ENCODE measurements at regions not wholly inside any gene's neighbourhood (a gene's known extent, or its start where the extent isn't known, plus 50 kb on each side); places are given as distances from the start of the nearest gene placed in this dataset.
A peak's percentile ranks its signal among the peaks of the same experiment; 100 is the strongest.

DNA sequence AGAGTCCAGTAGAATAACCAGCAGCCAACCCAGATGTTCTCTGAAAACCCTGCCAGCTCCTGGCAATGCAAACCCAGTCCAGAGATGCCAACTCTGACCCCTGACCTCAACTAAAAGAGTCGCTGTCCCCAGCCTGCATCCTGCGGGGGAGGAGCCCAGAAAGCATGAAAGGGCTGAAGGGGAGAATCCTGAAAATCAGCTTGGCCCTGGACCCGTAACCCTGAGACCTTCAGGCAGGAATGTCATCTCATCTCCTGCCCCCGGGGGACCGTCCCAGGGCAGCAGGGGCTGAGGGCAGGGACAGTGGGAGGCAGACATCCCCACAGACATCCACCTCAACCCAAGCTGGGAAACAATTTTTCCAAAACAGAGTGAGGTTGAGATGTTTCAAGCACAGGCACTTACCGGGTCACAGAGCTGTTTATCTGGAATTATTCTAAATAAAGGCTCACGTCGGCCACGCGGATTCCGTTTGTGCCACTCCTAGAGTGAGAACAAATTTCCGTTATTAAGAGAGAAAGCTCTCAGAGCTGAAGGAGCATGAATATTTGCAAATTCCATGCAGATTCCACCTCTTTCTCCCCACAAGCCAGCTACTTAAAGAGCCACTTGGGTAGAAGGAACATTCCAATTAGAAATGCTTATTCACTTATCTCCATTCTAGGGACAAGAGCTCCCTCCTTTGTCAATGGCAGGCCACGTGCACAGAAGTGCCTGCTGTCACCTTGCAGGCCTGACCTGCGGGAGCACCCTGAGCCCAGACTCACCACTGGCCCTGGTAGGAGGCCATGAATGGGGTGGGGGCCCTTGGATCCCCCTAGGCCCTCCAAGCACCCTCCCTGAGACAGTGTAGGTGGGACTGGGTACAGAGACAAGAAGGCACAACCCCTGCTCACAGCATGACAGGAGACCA lies 240.1 kb downstream of the NPHP4 start:
- H3F3A ChIP-seq (replicated peaks; ENCODE audit: low read depth): no peaks in the 10 kb centered on the region
- no peak overlapping the region for H3K27ac ChIP-seq (ENCODE audit: low read depth)
- H3K4me1 ChIP-seq (ENCODE audit: insufficient read depth): no peaks in the 10 kb centered on the region
- H3K4me1 Mint-ChIP-seq: peaks cover 46% of the 10 kb centered on the region
- H3K79me2 ChIP-seq (replicated peaks; ENCODE audit: insufficient read depth): no peaks in the 10 kb centered on the region
- ATAC-seq: peak; percentile 33
- no peaks in the 10 kb centered on the region; the same call in 1 of the 2 replicates for H3K36me3 ChIP-seq (ENCODE audit: insufficient read depth)
- TF ChIP-seq ZNF331 (CRISPR knock-in tag; IDR thresholded peaks at IDR 0.05; ENCODE audit: low read depth) (no peak), ZNF114 (CRISPR knock-in tag; IDR thresholded peaks at IDR 0.05) (no peak), EZH2phosphoT487 (IDR thresholded peaks at IDR 0.05; ENCODE audit: unreplicated experiment) (no peak), JUNB (IDR thresholded peaks at IDR 0.05; ENCODE audit: unreplicated experiment) (no peak), EZH2 (IDR thresholded peaks at IDR 0.05; ENCODE audit: low read depth, unreplicated experiment) (no peak), CREB1 (CRISPR knock-in tag; IDR thresholded peaks at IDR 0.05; ENCODE audit: low read depth) (no peak), POLR2AphosphoS5 (IDR thresholded peaks at IDR 0.05; ENCODE audit: low read depth) (no peak), REST (IDR thresholded peaks at IDR 0.05; ENCODE audit: unreplicated experiment) (no peak), NANOG (IDR thresholded peaks at IDR 0.05; ENCODE audit: borderline replicate concordance) (no peak), CTCF (conservative IDR thresholded peaks at IDR 0.05; ENCODE audit: low read depth in 2 of 2) (no peak)
- TF ChIP-seq, protein P1, sequence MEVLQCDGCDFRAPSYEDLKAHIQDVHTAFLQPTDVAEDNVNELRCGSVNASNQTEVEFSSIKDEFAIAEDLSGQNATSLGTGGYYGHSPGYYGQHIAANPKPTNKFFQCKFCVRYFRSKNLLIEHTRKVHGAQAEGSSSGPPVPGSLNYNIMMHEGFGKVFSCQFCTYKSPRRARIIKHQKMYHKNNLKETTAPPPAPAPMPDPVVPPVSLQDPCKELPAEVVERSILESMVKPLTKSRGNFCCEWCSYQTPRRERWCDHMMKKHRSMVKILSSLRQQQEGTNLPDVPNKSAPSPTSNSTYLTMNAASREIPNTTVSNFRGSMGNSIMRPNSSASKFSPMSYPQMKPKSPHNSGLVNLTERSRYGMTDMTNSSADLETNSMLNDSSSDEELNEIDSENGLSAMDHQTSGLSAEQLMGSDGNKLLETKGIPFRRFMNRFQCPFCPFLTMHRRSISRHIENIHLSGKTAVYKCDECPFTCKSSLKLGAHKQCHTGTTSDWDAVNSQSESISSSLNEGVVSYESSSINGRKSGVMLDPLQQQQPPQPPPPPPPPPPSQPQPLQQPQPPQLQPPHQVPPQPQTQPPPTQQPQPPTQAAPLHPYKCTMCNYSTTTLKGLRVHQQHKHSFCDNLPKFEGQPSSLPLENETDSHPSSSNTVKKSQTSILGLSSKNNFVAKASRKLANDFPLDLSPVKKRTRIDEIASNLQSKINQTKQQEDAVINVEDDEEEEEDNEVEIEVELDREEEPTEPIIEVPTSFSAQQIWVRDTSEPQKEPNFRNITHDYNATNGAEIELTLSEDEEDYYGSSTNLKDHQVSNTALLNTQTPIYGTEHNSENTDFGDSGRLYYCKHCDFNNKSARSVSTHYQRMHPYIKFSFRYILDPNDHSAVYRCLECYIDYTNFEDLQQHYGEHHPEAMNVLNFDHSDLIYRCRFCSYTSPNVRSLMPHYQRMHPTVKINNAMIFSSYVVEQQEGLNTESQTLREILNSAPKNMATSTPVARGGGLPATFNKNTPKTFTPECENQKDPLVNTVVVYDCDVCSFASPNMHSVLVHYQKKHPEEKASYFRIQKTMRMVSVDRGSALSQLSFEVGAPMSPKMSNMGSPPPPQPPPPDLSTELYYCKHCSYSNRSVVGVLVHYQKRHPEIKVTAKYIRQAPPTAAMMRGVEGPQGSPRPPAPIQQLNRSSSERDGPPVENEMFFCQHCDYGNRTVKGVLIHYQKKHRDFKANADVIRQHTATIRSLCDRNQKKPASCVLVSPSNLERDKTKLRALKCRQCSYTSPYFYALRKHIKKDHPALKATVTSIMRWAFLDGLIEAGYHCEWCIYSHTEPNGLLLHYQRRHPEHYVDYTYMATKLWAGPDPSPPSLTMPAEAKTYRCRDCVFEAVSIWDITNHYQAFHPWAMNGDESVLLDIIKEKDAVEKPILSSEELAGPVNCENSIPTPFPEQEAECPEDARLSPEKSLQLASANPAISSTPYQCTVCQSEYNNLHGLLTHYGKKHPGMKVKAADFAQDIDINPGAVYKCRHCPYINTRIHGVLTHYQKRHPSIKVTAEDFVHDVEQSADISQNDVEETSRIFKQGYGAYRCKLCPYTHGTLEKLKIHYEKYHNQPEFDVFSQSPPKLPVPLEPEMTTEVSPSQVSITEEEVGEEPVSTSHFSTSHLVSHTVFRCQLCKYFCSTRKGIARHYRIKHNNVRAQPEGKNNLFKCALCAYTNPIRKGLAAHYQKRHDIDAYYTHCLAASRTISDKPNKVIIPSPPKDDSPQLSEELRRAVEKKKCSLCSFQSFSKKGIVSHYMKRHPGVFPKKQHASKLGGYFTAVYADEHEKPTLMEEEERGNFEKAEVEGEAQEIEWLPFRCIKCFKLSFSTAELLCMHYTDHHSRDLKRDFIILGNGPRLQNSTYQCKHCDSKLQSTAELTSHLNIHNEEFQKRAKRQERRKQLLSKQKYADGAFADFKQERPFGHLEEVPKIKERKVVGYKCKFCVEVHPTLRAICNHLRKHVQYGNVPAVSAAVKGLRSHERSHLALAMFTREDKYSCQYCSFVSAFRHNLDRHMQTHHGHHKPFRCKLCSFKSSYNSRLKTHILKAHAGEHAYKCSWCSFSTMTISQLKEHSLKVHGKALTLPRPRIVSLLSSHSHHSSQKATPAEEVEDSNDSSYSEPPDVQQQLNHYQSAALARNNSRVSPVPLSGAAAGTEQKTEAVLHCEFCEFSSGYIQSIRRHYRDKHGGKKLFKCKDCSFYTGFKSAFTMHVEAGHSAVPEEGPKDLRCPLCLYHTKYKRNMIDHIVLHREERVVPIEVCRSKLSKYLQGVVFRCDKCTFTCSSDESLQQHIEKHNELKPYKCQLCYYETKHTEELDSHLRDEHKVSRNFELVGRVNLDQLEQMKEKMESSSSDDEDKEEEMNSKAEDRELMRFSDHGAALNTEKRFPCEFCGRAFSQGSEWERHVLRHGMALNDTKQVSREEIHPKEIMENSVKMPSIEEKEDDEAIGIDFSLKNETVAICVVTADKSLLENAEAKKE (CRISPR knock-in tag; IDR thresholded peaks at IDR 0.05): no peak
- TF ChIP-seq, protein P2, sequence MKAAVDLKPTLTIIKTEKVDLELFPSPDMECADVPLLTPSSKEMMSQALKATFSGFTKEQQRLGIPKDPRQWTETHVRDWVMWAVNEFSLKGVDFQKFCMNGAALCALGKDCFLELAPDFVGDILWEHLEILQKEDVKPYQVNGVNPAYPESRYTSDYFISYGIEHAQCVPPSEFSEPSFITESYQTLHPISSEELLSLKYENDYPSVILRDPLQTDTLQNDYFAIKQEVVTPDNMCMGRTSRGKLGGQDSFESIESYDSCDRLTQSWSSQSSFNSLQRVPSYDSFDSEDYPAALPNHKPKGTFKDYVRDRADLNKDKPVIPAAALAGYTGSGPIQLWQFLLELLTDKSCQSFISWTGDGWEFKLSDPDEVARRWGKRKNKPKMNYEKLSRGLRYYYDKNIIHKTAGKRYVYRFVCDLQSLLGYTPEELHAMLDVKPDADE (IDR thresholded peaks at IDR 0.05): no peak
- DNase-seq (ENCODE audit: low spot score): no peak
- H3K36me3 Mint-ChIP-seq (ENCODE audit: low read depth): no peaks in the 10 kb centered on the region; the same call in 2 of the 3 replicates
- H3K27me3 Mint-ChIP-seq (ENCODE audit: insufficient read depth, low read depth, poor library complexity): peaks cover 3% of the 10 kb centered on the region
- H3K27ac Mint-ChIP-seq: peak overlapping the region; percentile 75
- no peaks in the 10 kb centered on the region for H3K9me3 Mint-ChIP-seq
- H4K20me1 ChIP-seq (replicated peaks; ENCODE audit: insufficient read depth): no peaks in the 10 kb centered on the region
- no peaks in the 10 kb centered on the region for H3K9me2 ChIP-seq (ENCODE audit: insufficient read depth)
- H2AFZ ChIP-seq: no peak overlapping the region
- no peak overlapping the region for H3K4me2 ChIP-seq
- no peaks in the 10 kb centered on the region for H3K27me3 ChIP-seq (ENCODE audit: insufficient read depth)
- H3K4me3 ChIP-seq: no peak overlapping the region
- peak overlapping the region; percentile 26; the same call in 1 of the 3 replicates for H3K4me3 Mint-ChIP-seq
